Common myeloid progenitor, CD34-positive (primary cell): ENCODE measurements at regions not wholly inside any gene's neighbourhood (a gene's known extent, or its start where the extent isn't known, plus 50 kb on each side); places are given as distances from the start of the nearest gene placed in this dataset.

ENCODE experiments used
- CTCF ChIA-PET: fragments of 350-600 bp; sonication (Branson Sonifier 250); formaldehyde crosslinking; loops from one replicate; lab custom pipeline; 2021; ENCODE audit warnings: antibody characterized with exemption; lab: Charles Lee
- POLR2A ChIA-PET: fragments of 350-600 bp; sonication (Branson Sonifier 250); formaldehyde crosslinking; loops from one replicate; lab custom pipeline; 2021; ENCODE audit warnings: antibody characterized with exemption; lab: Charles Lee
- DNase-seq, 3 donors: peaks; one replicate each; pipeline versions ENCODE4 v3.0.0 to v3.0.0-alpha.2; 2013
- H3K27ac ChIP-seq, 2 experiments: 1 replicate in 1 of 2; 2 replicates in 1 of 2; pipeline ENCODE4 v1.7.0; 2013; ENCODE audit warnings: inconsistent platforms in 2 of 2, low read length in 2 of 2, mild to moderate bottlenecking in 2 of 2, low read depth in 1 of 2, moderate library complexity in 1 of 2; ENCODE audit not compliant: severe bottlenecking in 2 of 2, insufficient read depth in 1 of 2, poor library complexity in 1 of 2
- H3K27me3 ChIP-seq, 5 experiments: replicated peaks in 2 of 5; 1 replicate in 3 of 5; 2 replicates in 2 of 5; pipeline versions ENCODE4 v1.6.1 to v1.7.0; 2013; ENCODE audit warnings: low read length in 4 of 5, mild to moderate bottlenecking in 2 of 5, moderate library complexity in 2 of 5, inconsistent platforms in 1 of 5; ENCODE audit not compliant: insufficient read depth in 5 of 5, control insufficient read depth in 4 of 5
- H3K36me3 ChIP-seq, 4 experiments: 1 replicate in 2 of 4; 2 replicates in 2 of 4; pipeline versions ENCODE4 v1.6.1 to v1.7.0; 2013; ENCODE audit warnings: low read length in 3 of 4, control low read depth in 1 of 4, mild to moderate bottlenecking in 1 of 4; ENCODE audit not compliant: control insufficient read depth in 4 of 4, insufficient read depth in 4 of 4
- H3K4me1 ChIP-seq, 4 experiments: 1 replicate in 3 of 4; 2 replicates in 1 of 4; pipeline versions ENCODE4 v1.6.1 to v1.7.1; 2013; ENCODE audit warnings: low read length in 3 of 4, mild to moderate bottlenecking in 3 of 4, control low read depth in 1 of 4, inconsistent platforms in 1 of 4, moderate library complexity in 1 of 4; ENCODE audit not compliant: control insufficient read depth in 4 of 4, insufficient read depth in 4 of 4; ENCODE audit errors: control extremely low read depth in 1 of 4
- H3K4me3 ChIP-seq, 7 experiments: 1 replicate in 4 of 7; 2 replicates in 3 of 7; pipeline versions ENCODE4 v1.5.1 to v1.7.0; 2013; ENCODE audit warnings: mild to moderate bottlenecking in 7 of 7, low read length in 6 of 7, moderate library complexity in 6 of 7, inconsistent platforms in 2 of 7, low read depth in 2 of 7, control low read depth in 1 of 7; ENCODE audit not compliant: insufficient read depth in 4 of 7, control insufficient read depth in 1 of 7; ENCODE audit errors: extremely low read depth in 1 of 7
- H3K9me3 ChIP-seq, 5 experiments: 1 replicate in 4 of 5; 2 replicates in 1 of 5; pipeline versions ENCODE4 v1.6.1 to v1.7.1; 2013; ENCODE audit warnings: low read length in 4 of 5, mild to moderate bottlenecking in 2 of 5, inconsistent platforms in 1 of 5, low read depth in 1 of 5, moderate library complexity in 1 of 5; ENCODE audit not compliant: control insufficient read depth in 4 of 5, insufficient read depth in 2 of 5; ENCODE audit errors: control extremely low read depth in 1 of 5
- WGBS: methylation state at CpG from one replicate; pipeline ENCODE4 v1.1.5; 2013; ENCODE audit not compliant: insufficient coverage; 5-methylcytosine and 5-hydroxymethylcytosine counted together

GRCh38 chr3:69530554-69530953 is 144.7 kb upstream of the FRMD4B start:
- Histone ChIP-seq H3K27ac (no peak overlapping the region), H3K36me3 (no peaks in the 10 kb centered on the region), H3K4me1 (no peaks in the 10 kb centered on the region), H3K9me3 (no peaks in the 10 kb centered on the region), H3K27me3 (no peaks in the 10 kb centered on the region), H3K4me3 (no peak overlapping the region)
- WGBS, result 93% methylated on average over 6 of the region's 7 CpGs
- ChIA-PET CTCF (interaction anchor here (0.8 kb wide), 1 partner anchor 13 kb away, joined by 3 read pairs; no protein-coding TSS in a partner anchor), POLR2A (interaction anchor here (0.7 kb wide), 1 partner anchor 75 kb away, joined by 3 read pairs; no protein-coding TSS in a partner anchor)
- no peak for DNase-seq

GRCh38 chr3:69527498-69527897 is 141.6 kb upstream of the FRMD4B start:
- ChIA-PET POLR2A (interaction anchor here (0.6 kb wide), 1 partner anchor 37 kb away, joined by 3 read pairs; no protein-coding TSS in a partner anchor), CTCF (no interaction called here)
- no peaks in the 10 kb centered on the region for H3K36me3 ChIP-seq
- DNase-seq, result no peak
- no peak overlapping the region for H3K4me3 ChIP-seq
- H3K27ac ChIP-seq, result no peak overlapping the region
- H3K4me1 ChIP-seq, result peaks cover 0 to 3% (median 0%) of the 10 kb centered on the region in 4 experiments
- peaks cover 0 to 3% (median 0%) of the 10 kb centered on the region in 5 experiments for H3K9me3 ChIP-seq
- H3K27me3 ChIP-seq, result no peaks in the 10 kb centered on the region

- no peaks in the 10 kb centered on the region for H3K27me3 ChIP-seq
- CTCF ChIA-PET, result interaction anchor here (1.0 kb wide), 1 partner anchor 404 kb away, joined by 3 read pairs; no protein-coding TSS in a partner anchor
- no peak for DNase-seq
- no peaks in the 10 kb centered on the region for H3K36me3 ChIP-seq
- WGBS, result no CpG with 5 or more reads among the region's 1 CpG
- peaks cover 0 to 3% (median 0%) of the 10 kb centered on the region in 5 experiments for H3K9me3 ChIP-seq
- H3K4me1 ChIP-seq, result peaks cover 0 to 3% (median 0%) of the 10 kb centered on the region in 4 experiments
- no peak overlapping the region for H3K27ac ChIP-seq
- no peak overlapping the region for H3K4me3 ChIP-seq
- POLR2A ChIA-PET, result no interaction called here
Measured at GRCh38 chr3:69524816-69525215, 138.9 kb upstream of the FRMD4B start.

GRCh38 chr3:69521286-69521685 is 135.4 kb upstream of the FRMD4B start:
- Histone ChIP-seq H3K4me3 (no peak overlapping the region), H3K9me3 (peaks cover 0 to 3% (median 0%) of the 10 kb centered on the region in 5 experiments), H3K36me3 (no peaks in the 10 kb centered on the region), H3K4me1 (peaks cover 0 to 3% (median 0%) of the 10 kb centered on the region in 4 experiments), H3K27me3 (peaks cover 0 to 2% (median 0%) of the 10 kb centered on the region in 5 experiments), H3K27ac (no peak overlapping the region)
- no peak for DNase-seq
- CTCF ChIA-PET, result no interaction called here
- POLR2A ChIA-PET, result no interaction called here

GRCh38 chr3:69511361-69511760 is 125.5 kb upstream of the FRMD4B start:
- 94% methylated on average over 3 of the region's 4 CpGs for WGBS
- ChIA-PET POLR2A (no interaction called here), CTCF (interaction anchor here (1.5 kb wide), 1 partner anchor 12 kb away, joined by 3 read pairs; no protein-coding TSS in a partner anchor)
- Histone ChIP-seq H3K4me3 (no peak overlapping the region), H3K4me1 (no peaks in the 10 kb centered on the region), H3K27ac (no peak overlapping the region), H3K36me3 (no peaks in the 10 kb centered on the region), H3K9me3 (peaks cover 0 to 8% (median 2%) of the 10 kb centered on the region in 5 experiments), H3K27me3 (no peaks in the 10 kb centered on the region)
- DNase-seq, result no peak

- Histone ChIP-seq H3K4me1 (no peaks in the 10 kb centered on the region), H3K27me3 (no peaks in the 10 kb centered on the region), H3K9me3 (peaks cover 0 to 8% (median 2%) of the 10 kb centered on the region in 5 experiments), H3K27ac (no peak overlapping the region), H3K4me3 (no peak overlapping the region), H3K36me3 (no peaks in the 10 kb centered on the region)
- ChIA-PET POLR2A (no interaction called here), CTCF (interaction anchor here (1.0 to 1.5 kb wide), 2 partner anchors 12 to 14 kb away, joined by 3 read pairs; no protein-coding TSS in a partner anchor)
- 93% methylated on average over 3 of the region's 3 CpGs for WGBS
- DNase-seq, result no peak
Measured at GRCh38 chr3:69510481-69511030, 124.7 kb upstream of the FRMD4B start.

- POLR2A ChIA-PET, result no interaction called here
- CTCF ChIA-PET, result no interaction called here
- Histone ChIP-seq H3K4me3 (no peak overlapping the region), H3K27me3 (no peaks in the 10 kb centered on the region), H3K4me1 (no peaks in the 10 kb centered on the region), H3K9me3 (peaks cover 0 to 8% (median 1%) of the 10 kb centered on the region in 5 experiments), H3K27ac (no peak overlapping the region), H3K36me3 (no peaks in the 10 kb centered on the region)
- 75% methylated on average over 1 of the region's 3 CpGs for WGBS
- DNase-seq, result peak in 1 of 3 donors; percentile 10
Measured at GRCh38 chr3:69509288-69509687, 123.4 kb upstream of the FRMD4B start.
